HFFc6 (cell line): ENCODE measurements at regions not wholly inside any gene's neighbourhood (a gene's known extent, or its start where the extent isn't known, plus 50 kb on each side); places are given as distances from the start of the nearest gene placed in this dataset.

ENCODE experiments used
- DNase-seq: peaks from one replicate; pipeline ENCODE4 v3.0.0-alpha.2; 2018
- H3K27ac Mint-ChIP-seq: 2 replicates; pipeline ENCODE4 v1.8.0; 2020; ENCODE audit warnings: mild to moderate bottlenecking, mixed read lengths
- H3K27me3 Mint-ChIP-seq: 2 replicates; pipeline ENCODE4 v1.8.0; 2021; ENCODE audit warnings: mild to moderate bottlenecking, moderate library complexity, mixed read lengths; ENCODE audit not compliant: insufficient read depth
- H3K36me3 Mint-ChIP-seq: 2 replicates; pipeline ENCODE4 v1.8.0; 2021; ENCODE audit warnings: low read depth, mixed read lengths
- H3K4me1 Mint-ChIP-seq: 2 replicates; pipeline ENCODE4 v1.8.0; 2020; ENCODE audit warnings: low read depth, mixed read lengths
- H3K4me3 Mint-ChIP-seq: 2 replicates; pipeline ENCODE4 v1.8.0; 2020; ENCODE audit warnings: mild to moderate bottlenecking, moderate library complexity, mixed read lengths
- H3K9me3 Mint-ChIP-seq: 2 replicates; pipeline ENCODE4 v1.8.0; 2020; ENCODE audit warnings: mild to moderate bottlenecking, mixed read lengths
- CTCF ChIP-seq: fragments of 200-600 bp; sonication (generic); IDR thresholded peaks from 2 replicates; pipeline ENCODE4 v1.5.0; 2021; ENCODE audit warnings: antibody characterized with exemption, mild to moderate bottlenecking

- H3K4me1 Mint-ChIP-seq: no peaks in the 10 kb centered on the region
- H3K4me3 Mint-ChIP-seq: no peak overlapping the region
- H3K27me3 Mint-ChIP-seq: no peaks in the 10 kb centered on the region
- no peak for DNase-seq
- H3K36me3 Mint-ChIP-seq: no peaks in the 10 kb centered on the region
- no peak overlapping the region for H3K27ac Mint-ChIP-seq
- TF ChIP-seq CTCF: no peak
- H3K9me3 Mint-ChIP-seq: peaks cover 62% of the 10 kb centered on the region
Measured at GRCh38 chr19:30852168-30852567, 480.0 kb downstream of the ZNF536 start.

GRCh38 chr19:30851646-30852045, 479.5 kb downstream of the ZNF536 start:
- no peak for DNase-seq
- no peak overlapping the region for H3K4me3 Mint-ChIP-seq
- H3K9me3 Mint-ChIP-seq: peaks cover 61% of the 10 kb centered on the region
- no peaks in the 10 kb centered on the region for H3K4me1 Mint-ChIP-seq
- no peak overlapping the region for H3K27ac Mint-ChIP-seq
- no peaks in the 10 kb centered on the region for H3K27me3 Mint-ChIP-seq
- TF ChIP-seq CTCF: no peak
- no peaks in the 10 kb centered on the region for H3K36me3 Mint-ChIP-seq

GRCh38 chr19:30848636-30849425, 476.6 kb downstream of the ZNF536 start:
- no peaks in the 10 kb centered on the region for H3K4me1 Mint-ChIP-seq
- no peak for DNase-seq
- TF ChIP-seq CTCF: no peak
- H3K4me3 Mint-ChIP-seq: no peak overlapping the region
- no peaks in the 10 kb centered on the region for H3K36me3 Mint-ChIP-seq
- H3K9me3 Mint-ChIP-seq: peaks cover 38% of the 10 kb centered on the region
- H3K27ac Mint-ChIP-seq: no peak overlapping the region
- no peaks in the 10 kb centered on the region for H3K27me3 Mint-ChIP-seq

GRCh38 chr19:30846102-30846501, 473.9 kb downstream of the ZNF536 start:
- no peak for DNase-seq
- H3K4me1 Mint-ChIP-seq: no peaks in the 10 kb centered on the region
- no peaks in the 10 kb centered on the region for H3K27me3 Mint-ChIP-seq
- H3K9me3 Mint-ChIP-seq: peaks cover 31% of the 10 kb centered on the region
- no peak overlapping the region for H3K27ac Mint-ChIP-seq
- TF ChIP-seq CTCF: no peak
- no peaks in the 10 kb centered on the region for H3K36me3 Mint-ChIP-seq
- no peak overlapping the region for H3K4me3 Mint-ChIP-seq

- Mint-ChIP-seq H3K27ac (no peak overlapping the region), H3K4me3 (no peak overlapping the region), H3K9me3 (peaks cover 27% of the 10 kb centered on the region), H3K27me3 (no peaks in the 10 kb centered on the region), H3K4me1 (no peaks in the 10 kb centered on the region), H3K36me3 (no peaks in the 10 kb centered on the region)
- TF ChIP-seq CTCF: no peak
- no peak for DNase-seq
Measured at GRCh38 chr19:30842926-30843325, 470.7 kb downstream of the ZNF536 start.
